Astrocyte (in vitro differentiated cells and primary cell): ENCODE measurements at regions not wholly inside any gene's neighbourhood (a gene's known extent, or its start where the extent isn't known, plus 50 kb on each side); places are given as distances from the start of the nearest gene placed in this dataset.

Experiments
- DNase-seq: peaks from one replicate; pipeline ENCODE4 v3.0.0-alpha.2; 2010; ENCODE audit warnings: low read depth
- FAIRE-seq: peaks from 2 replicates; lab custom pipeline; 2011; peaks lifted over from hg19 to GRCh38; lab: Jason Lieb, UNC
- H2AFZ ChIP-seq: 2 replicates; pipeline ENCODE4 v1.6.0; 2012; ENCODE audit warnings: low read depth, low read length, inconsistent platforms
- H3K27ac ChIP-seq: 2 replicates; pipeline ENCODE4 v1.5.1; 2011; ENCODE audit warnings: low read depth, low read length, inconsistent platforms
- H3K27me3 ChIP-seq: 2 replicates; pipeline ENCODE4 v1.6.0; 2011; ENCODE audit warnings: low read length, inconsistent platforms; ENCODE audit not compliant: insufficient read depth
- H3K36me3 ChIP-seq: 2 replicates; pipeline ENCODE4 v1.5.1; 2011; ENCODE audit warnings: low read length, inconsistent platforms; ENCODE audit not compliant: insufficient read depth
- H3K4me1 ChIP-seq: 2 replicates; pipeline ENCODE4 v1.5.1; 2011; ENCODE audit warnings: low read length, inconsistent platforms; ENCODE audit not compliant: insufficient read depth
- H3K4me2 ChIP-seq: 2 replicates; pipeline ENCODE4 v1.6.0; 2012; ENCODE audit warnings: low read length, inconsistent platforms
- H3K4me3 ChIP-seq: 2 replicates; pipeline ENCODE4 v1.5.1; 2011; ENCODE audit warnings: low read depth, mild to moderate bottlenecking, low read length, inconsistent platforms; ENCODE audit not compliant: insufficient read depth
- H3K79me2 ChIP-seq: 2 replicates; pipeline ENCODE4 v1.6.0; 2012; ENCODE audit warnings: mild to moderate bottlenecking, low read length, inconsistent platforms; ENCODE audit not compliant: insufficient read depth
- H3K9ac ChIP-seq: 2 replicates; pipeline ENCODE4 v1.6.0; 2012; ENCODE audit warnings: mild to moderate bottlenecking, low read length, inconsistent platforms
- H3K9me3 ChIP-seq: 2 replicates; pipeline ENCODE4 v1.5.1; 2012; ENCODE audit warnings: low read depth, mild to moderate bottlenecking, low read length, inconsistent platforms; ENCODE audit not compliant: insufficient read depth
- H4K20me1 ChIP-seq: 2 replicates; pipeline ENCODE4 v1.6.0; 2012; ENCODE audit warnings: low read length, inconsistent platforms; ENCODE audit not compliant: insufficient read depth
- H3K27ac Mint-ChIP-seq: one replicate; pipeline ENCODE4 v1.8.0; 2021; ENCODE audit warnings: mild to moderate bottlenecking, mixed read lengths; ENCODE audit not compliant: unreplicated experiment
- H3K27me3 Mint-ChIP-seq: one replicate; pipeline ENCODE4 v1.8.0; 2021; ENCODE audit warnings: low read depth, mixed read lengths; ENCODE audit not compliant: unreplicated experiment
- H3K36me3 Mint-ChIP-seq: one replicate; pipeline ENCODE4 v1.8.0; 2021; ENCODE audit warnings: low read depth, mixed read lengths; ENCODE audit not compliant: unreplicated experiment
- H3K4me1 Mint-ChIP-seq: one replicate; pipeline ENCODE4 v1.8.0; 2021; ENCODE audit warnings: low read depth, mixed read lengths; ENCODE audit not compliant: unreplicated experiment
- H3K4me3 Mint-ChIP-seq: one replicate; pipeline ENCODE4 v1.8.0; 2021; ENCODE audit warnings: mild to moderate bottlenecking, moderate library complexity, mixed read lengths; ENCODE audit not compliant: unreplicated experiment
- H3K9me3 Mint-ChIP-seq: one replicate; pipeline ENCODE4 v1.8.0; 2021; ENCODE audit warnings: mild to moderate bottlenecking, mixed read lengths; ENCODE audit not compliant: unreplicated experiment
- CTCF ChIP-seq: IDR thresholded peaks from 2 replicates; pipeline ENCODE4 v1.5.1; 2011; ENCODE audit warnings: low read depth, mild to moderate bottlenecking, inconsistent platforms, low read length, moderate library complexity; ENCODE audit not compliant: insufficient read depth
- EZH2 ChIP-seq: IDR thresholded peaks from 2 replicates; pipeline ENCODE4 v1.6.1; 2012; ENCODE audit warnings: mild to moderate bottlenecking, low read length, inconsistent platforms; ENCODE audit not compliant: insufficient read depth

GRCh38 chr2:82254728-82255127 lies 1950.2 kb upstream of the LRRTM1 start:
- no peaks in the 10 kb centered on the region for H4K20me1 ChIP-seq
- no peak overlapping the region for H3K4me3 Mint-ChIP-seq
- H3K9ac ChIP-seq, result no peak overlapping the region
- H3K36me3 ChIP-seq, result no peaks in the 10 kb centered on the region
- peaks cover 4% of the 10 kb centered on the region for H3K9me3 Mint-ChIP-seq
- H3K4me2 ChIP-seq, result no peak overlapping the region
- H3K9me3 ChIP-seq, result peaks cover 3% of the 10 kb centered on the region
- H3K27ac Mint-ChIP-seq, result no peak overlapping the region
- FAIRE-seq, result no peak
- H3K4me3 ChIP-seq, result no peak overlapping the region
- no peaks in the 10 kb centered on the region for H3K27me3 Mint-ChIP-seq
- DNase-seq, result no peak
- no peaks in the 10 kb centered on the region for H3K4me1 Mint-ChIP-seq
- H3K79me2 ChIP-seq, result no peaks in the 10 kb centered on the region
- no peaks in the 10 kb centered on the region for H3K27me3 ChIP-seq
- H3K4me1 ChIP-seq, result no peaks in the 10 kb centered on the region
- TF ChIP-seq CTCF (no peak), EZH2 (no peak)
- no peaks in the 10 kb centered on the region for H3K36me3 Mint-ChIP-seq
- no peak overlapping the region for H2AFZ ChIP-seq
- no peak overlapping the region for H3K27ac ChIP-seq

GRCh38 chr2:82246220-82246775 lies 1941.7 kb upstream of the LRRTM1 start:
- Histone ChIP-seq H3K79me2 (no peaks in the 10 kb centered on the region), H3K36me3 (no peaks in the 10 kb centered on the region), H2AFZ (no peak overlapping the region), H3K27ac (no peak overlapping the region), H3K4me2 (no peak overlapping the region), H3K4me3 (no peak overlapping the region), H3K27me3 (no peaks in the 10 kb centered on the region), H3K4me1 (no peaks in the 10 kb centered on the region), H4K20me1 (no peaks in the 10 kb centered on the region), H3K9ac (no peak overlapping the region), H3K9me3 (peaks cover 3% of the 10 kb centered on the region)
- Mint-ChIP-seq H3K36me3 (no peaks in the 10 kb centered on the region), H3K27ac (no peak overlapping the region), H3K9me3 (peaks cover 7% of the 10 kb centered on the region), H3K4me1 (no peaks in the 10 kb centered on the region), H3K27me3 (no peaks in the 10 kb centered on the region), H3K4me3 (no peak overlapping the region)
- DNase-seq (no peak), FAIRE-seq (no peak)
- TF ChIP-seq CTCF, result no peak
- TF ChIP-seq EZH2, result no peak

- Histone ChIP-seq H3K27ac (no peak overlapping the region), H3K9me3 (no peaks in the 10 kb centered on the region), H4K20me1 (no peaks in the 10 kb centered on the region), H3K36me3 (no peaks in the 10 kb centered on the region), H3K4me1 (no peaks in the 10 kb centered on the region), H2AFZ (no peak overlapping the region), H3K9ac (no peak overlapping the region), H3K4me2 (no peak overlapping the region), H3K27me3 (no peaks in the 10 kb centered on the region), H3K4me3 (no peak overlapping the region), H3K79me2 (no peaks in the 10 kb centered on the region)
- DNase-seq (no peak), FAIRE-seq (no peak)
- no peak overlapping the region for H3K27ac Mint-ChIP-seq
- H3K4me1 Mint-ChIP-seq, result peaks cover 4% of the 10 kb centered on the region
- TF ChIP-seq EZH2 (no peak), CTCF (no peak)
- no peaks in the 10 kb centered on the region for H3K27me3 Mint-ChIP-seq
- peaks cover 2% of the 10 kb centered on the region for H3K9me3 Mint-ChIP-seq
- no peaks in the 10 kb centered on the region for H3K36me3 Mint-ChIP-seq
- no peak overlapping the region for H3K4me3 Mint-ChIP-seq
Observed at GRCh38 chr2:82239176-82239575, 1934.6 kb upstream of the LRRTM1 start.
